DND-41 (cell line): ENCODE measurements at regions not wholly inside any gene's neighbourhood (a gene's known extent, or its start where the extent isn't known, plus 50 kb on each side); places are given as distances from the start of the nearest gene placed in this dataset.

Experiments
- CTCF ChIP-seq: IDR thresholded peaks from 2 replicates; pipeline ENCODE4 v1.5.1; 2012; ENCODE audit warnings: borderline replicate concordance, low read length, moderate library complexity, mild to moderate bottlenecking; ENCODE audit not compliant: poor library complexity, severe bottlenecking; ENCODE audit errors: extremely low read depth
- EZH2 ChIP-seq: IDR thresholded peaks from 3 replicates; pipeline ENCODE4 v1.6.1; 2012; ENCODE audit warnings: borderline replicate concordance, low read depth, mild to moderate bottlenecking, moderate library complexity, low read length, inconsistent platforms; ENCODE audit not compliant: severe bottlenecking

- TF ChIP-seq CTCF (no peak), EZH2 (no peak)
These were observed 254.4 kb upstream of the KLF12 start for GRCh38 chr13:74388626-74389025.
